Cardiac fibroblast (primary cell): ENCODE measurements at regions not wholly inside any gene's neighbourhood (a gene's known extent, or its start where the extent isn't known, plus 50 kb on each side); places are given as distances from the start of the nearest gene placed in this dataset.
A peak's percentile ranks its signal among the peaks of the same experiment; 100 is the strongest.

Source experiments
- DNase-seq, 2 donors: peaks; one replicate each; pipeline versions ENCODE4 v3.0.0 to v3.0.0-alpha.2; 2010; ENCODE audit warnings: low read depth in 2 of 2
- H3K4me3 ChIP-seq, 2 donors: replicated peaks in 1 of 2; 1 replicate in 1 of 2; 2 replicates in 1 of 2; pipeline ENCODE4 v1.5.1; 2011; ENCODE audit warnings: low read depth in 2 of 2, low read length in 2 of 2, mild to moderate bottlenecking in 2 of 2, moderate library complexity in 1 of 2
- TF ChIP-seq, protein P1 (sequence below): IDR thresholded peaks from one replicate; pipeline ENCODE4 v1.5.1; 2011; ENCODE audit warnings: low read depth, mild to moderate bottlenecking, low read length, inconsistent platforms

DNA sequence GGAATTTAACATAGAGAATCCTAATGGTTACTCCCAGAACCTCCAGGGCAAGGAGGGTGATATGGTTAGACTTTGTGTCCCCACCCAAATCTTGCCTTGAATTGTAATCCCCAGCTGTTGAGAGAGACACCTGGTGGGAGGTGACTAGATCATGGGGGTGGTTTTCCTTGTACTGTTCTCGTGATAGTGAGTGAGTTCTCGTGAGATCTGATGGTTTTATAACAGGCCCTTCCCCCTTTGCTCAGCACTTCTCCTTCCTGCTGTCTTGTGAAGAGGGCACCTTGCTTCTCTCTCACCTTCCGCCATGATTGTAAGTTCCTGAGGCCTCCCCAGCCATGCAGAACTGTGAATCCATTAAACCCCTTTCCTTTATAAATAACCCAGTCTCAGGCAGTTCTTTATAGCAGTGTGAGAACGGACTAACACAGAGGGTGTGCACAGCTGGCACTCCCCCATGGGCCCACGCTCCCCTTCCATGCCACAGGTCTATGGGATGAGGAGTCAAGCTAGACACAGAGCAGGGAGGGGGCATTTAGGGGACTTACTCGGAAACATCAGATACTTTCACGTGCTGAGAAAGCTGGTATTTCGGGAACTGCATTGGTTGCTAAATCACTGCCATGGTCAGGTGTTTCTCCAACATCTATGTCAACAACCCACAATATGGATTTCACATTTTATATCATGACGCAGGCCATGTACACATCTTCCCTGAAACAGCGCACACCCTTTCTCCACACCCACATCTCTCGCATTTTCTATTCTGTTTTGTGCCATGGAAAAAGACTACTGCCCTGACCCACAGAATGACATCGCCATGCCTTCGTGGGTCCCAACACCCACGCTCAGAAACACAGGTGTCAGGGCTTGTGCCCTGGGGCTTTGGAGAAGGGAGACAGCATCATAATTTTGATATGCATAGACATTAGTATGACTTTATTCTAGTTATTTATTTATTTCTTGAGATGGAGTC, 199.1 kb upstream of the GSE1 start:
- TF ChIP-seq, protein P1, sequence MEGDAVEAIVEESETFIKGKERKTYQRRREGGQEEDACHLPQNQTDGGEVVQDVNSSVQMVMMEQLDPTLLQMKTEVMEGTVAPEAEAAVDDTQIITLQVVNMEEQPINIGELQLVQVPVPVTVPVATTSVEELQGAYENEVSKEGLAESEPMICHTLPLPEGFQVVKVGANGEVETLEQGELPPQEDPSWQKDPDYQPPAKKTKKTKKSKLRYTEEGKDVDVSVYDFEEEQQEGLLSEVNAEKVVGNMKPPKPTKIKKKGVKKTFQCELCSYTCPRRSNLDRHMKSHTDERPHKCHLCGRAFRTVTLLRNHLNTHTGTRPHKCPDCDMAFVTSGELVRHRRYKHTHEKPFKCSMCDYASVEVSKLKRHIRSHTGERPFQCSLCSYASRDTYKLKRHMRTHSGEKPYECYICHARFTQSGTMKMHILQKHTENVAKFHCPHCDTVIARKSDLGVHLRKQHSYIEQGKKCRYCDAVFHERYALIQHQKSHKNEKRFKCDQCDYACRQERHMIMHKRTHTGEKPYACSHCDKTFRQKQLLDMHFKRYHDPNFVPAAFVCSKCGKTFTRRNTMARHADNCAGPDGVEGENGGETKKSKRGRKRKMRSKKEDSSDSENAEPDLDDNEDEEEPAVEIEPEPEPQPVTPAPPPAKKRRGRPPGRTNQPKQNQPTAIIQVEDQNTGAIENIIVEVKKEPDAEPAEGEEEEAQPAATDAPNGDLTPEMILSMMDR = no peak
- DNase-seq = no peak
- H3K4me3 ChIP-seq = no peak overlapping the region

DNA sequence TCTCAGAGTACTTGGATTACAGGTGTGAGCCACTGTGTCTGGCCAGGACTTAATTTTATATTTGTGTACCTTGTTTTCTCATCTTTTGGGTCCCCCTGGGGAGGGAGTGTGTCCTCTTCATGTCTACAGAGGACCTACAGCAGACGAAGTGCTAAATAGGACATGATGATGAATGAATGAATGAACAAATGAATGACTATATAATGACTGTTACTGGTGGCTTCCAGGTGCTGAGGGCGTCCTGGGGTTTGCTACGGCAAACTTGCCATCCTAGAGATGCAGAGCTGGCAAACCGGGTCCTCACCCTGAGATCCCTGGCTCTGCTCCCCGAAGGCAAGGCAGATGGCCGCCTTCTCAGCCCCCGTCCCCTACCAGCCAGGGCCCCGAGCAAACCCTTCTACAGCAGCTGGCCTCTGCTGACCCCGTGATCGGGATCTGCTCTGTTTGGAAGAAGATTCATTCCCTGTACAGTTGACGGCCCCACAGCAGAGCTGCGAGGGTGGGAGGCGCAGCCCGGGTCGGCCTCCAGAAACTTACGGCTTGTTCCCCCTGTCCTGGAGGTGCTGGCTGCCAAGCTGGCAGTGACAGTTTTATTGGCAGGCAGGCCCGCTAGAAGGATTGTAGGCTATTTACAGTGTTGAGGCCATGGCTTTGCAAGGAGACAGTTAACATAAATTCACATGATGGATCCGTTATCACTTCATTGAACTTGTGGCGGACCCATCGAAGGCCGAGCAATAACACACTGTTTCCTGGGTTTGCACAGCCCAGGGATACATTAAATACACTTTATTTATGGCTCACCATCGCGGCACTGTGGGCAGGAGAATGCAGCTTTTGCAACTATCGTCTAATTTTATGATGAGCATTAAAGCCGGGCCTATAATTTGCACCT, 197.7 kb upstream of the GSE1 start:
- no peak overlapping the region for H3K4me3 ChIP-seq
- no peak for DNase-seq
- TF ChIP-seq, protein P1 = no peak

DNA sequence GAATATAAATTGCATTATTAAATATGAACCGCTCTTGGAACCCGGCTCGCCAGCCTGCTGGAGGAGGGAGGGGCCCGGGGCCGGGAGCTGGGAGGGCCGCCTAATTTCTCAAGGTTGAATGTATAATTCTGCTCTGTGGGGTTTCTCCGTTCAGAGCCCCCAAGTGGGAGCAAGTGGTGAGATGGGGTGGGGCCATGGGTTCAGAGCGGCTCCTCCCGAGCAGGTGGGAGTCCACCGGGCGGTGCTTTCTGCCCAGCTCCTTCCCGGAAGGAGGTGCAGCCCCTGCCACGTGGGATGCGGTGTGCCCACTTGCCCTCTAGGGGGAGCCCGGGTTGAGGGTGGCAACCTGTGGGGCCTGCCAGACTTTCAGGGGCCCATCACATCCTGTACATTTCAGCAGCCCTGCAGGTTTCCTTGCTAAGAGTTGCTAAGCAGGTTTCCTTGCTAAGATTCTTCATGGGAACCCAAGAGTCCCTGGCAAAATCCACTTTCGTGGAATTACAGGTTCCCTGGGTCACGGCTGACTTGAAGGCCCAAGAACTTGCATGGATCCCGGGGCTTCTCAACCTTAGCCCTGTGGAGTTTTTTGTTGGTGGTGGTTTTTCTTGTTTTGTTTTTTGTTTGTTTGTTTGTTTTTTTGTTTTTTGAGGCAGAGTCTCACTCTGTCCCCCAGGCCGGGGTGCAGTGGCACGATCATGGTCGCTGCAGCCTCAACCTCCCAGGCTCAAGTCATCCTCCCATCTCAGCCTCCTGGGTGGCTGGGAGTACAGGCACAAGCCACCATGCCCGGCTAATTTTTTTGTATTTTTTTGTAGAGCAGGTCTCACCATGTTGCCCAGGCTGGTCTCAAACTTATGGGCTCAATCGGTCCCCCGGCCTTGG, 196.7 kb upstream of the GSE1 start:
- H3K4me3 ChIP-seq = no peak overlapping the region
- TF ChIP-seq, protein P1 = peak; percentile 63
- peak; percentile 16 to 39 for DNase-seq

DNA sequence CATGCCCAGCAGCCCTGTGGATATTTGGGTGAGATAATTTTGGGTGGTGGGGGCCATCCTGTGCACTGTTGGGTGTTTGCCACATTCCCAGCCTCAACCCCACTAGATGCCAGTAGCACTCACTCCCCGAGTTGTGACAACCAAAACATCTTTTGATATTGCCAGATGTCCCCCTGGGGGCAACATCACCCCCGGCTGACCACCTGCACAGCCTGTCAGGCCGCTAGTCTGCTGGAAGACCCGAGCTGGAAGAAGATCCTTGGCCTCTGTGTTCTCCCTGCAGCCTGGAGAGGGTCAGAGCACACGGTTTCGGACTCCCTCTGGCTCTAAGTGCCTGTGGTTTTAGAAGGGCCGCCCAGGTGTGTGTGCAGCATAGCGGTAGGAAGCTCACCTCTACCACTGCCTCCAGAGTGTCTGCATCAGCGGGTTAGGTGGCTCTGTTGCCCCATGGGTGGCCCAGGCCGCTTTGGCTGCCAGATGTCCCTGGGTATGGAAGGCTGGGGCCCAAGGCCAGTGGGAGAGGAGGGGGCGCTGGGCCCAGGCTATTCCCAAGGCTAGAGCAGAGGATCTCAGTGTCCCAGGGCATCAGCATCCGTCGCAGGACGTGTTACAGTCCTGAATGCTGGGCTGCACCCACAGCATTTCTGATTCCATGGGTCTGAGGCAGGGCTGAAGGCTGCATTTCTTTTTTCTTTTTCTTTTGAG, 195.8 kb upstream of the GSE1 start:
- TF ChIP-seq, protein P1 = no peak
- DNase-seq = no peak

DNA sequence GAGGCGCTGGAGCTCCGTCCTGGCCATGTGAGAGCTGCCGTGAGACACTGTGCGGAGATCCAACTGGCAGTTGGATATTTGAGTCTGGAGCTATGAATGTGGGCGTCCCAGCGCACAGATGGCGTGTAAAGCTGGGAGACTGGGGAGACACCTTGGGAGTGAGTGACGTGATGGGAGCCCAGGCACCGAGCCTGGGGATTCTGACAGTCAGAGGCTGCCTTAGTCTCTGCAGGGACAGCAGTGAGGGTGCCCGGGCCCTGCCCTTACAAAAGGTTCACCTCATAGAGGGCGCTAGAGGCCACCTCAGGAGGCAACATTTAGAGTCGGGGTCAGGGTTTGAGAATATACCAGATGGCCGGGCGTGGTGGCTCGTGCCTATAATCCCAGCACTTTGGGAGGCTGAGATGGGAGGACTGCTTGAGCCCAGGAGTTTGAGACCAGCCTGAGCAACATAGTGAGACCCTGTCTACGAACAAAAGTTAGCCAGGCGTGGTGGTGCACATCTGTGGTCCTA, 194.1 kb upstream of the GSE1 start:
- TF ChIP-seq, protein P1 = no peak
- no peak overlapping the region for H3K4me3 ChIP-seq
- no peak for DNase-seq

More for the DNA sequence above, 195.8 kb upstream of the GSE1 start:
- no peak overlapping the region for H3K4me3 ChIP-seq
